ENCODE measurements at regions not wholly inside any gene's neighbourhood (a gene's known extent, or its start where the extent isn't known, plus 50 kb on each side); places are given as distances from the start of the nearest gene placed in this dataset.

- no peak for DNase-seq
- no peak for TF ChIP-seq CTCF (IDR thresholded peaks at IDR 0.05)
- no peaks in the 10 kb centered on the region for H3K36me3 ChIP-seq
- intact Hi-C loops (cut with DNase I; ENCODE audit: low total_unique reads): no loop called here
- no peak overlapping the region for H3K27ac ChIP-seq
- peaks cover 0 to 18% (median 8%) of the 10 kb centered on the region in 3 donors for H3K9me3 ChIP-seq
- H3K27me3 ChIP-seq: no peaks in the 10 kb centered on the region
- H3K4me1 ChIP-seq: no peaks in the 10 kb centered on the region
- H3K4me3 ChIP-seq: no peak overlapping the region
Measured at GRCh38 chr12:94025068-94025467, 123.3 kb upstream of the PLXNC1 start.

DNA sequence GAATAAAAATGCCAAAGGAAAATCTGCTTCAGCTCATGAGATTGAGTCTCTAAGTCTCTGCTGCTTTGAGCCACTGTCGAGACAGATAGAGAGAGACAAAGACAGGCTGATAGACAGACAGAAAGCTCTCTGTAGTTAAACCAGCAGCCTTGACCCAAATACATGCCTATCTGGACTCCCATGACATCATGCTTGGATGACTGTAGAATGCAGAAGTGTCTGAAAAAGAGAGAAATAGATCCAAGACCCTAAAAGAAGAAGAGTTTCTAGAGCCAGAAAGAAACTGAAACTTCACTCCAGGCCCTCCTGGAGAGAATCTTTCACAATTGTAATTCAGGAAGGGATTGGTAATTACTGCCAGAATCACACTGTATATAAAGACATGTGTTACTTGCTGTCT is 122.6 kb upstream of the PLXNC1 start:
- Histone ChIP-seq H3K27me3 (no peaks in the 10 kb centered on the region), H3K4me1 (no peaks in the 10 kb centered on the region), H3K4me3 (no peak overlapping the region), H3K9me3 (peaks cover 0 to 18% (median 8%) of the 10 kb centered on the region in 3 donors), H3K27ac (no peak overlapping the region), H3K36me3 (no peaks in the 10 kb centered on the region)
- DNase-seq: no peak
- no peak for TF ChIP-seq CTCF (IDR thresholded peaks at IDR 0.05)
- intact Hi-C loops (cut with DNase I; ENCODE audit: low total_unique reads): no loop called here

- no peaks in the 10 kb centered on the region for H3K27me3 ChIP-seq
- no peak for DNase-seq
- no peak for TF ChIP-seq CTCF (IDR thresholded peaks at IDR 0.05)
- intact Hi-C loops (cut with DNase I; ENCODE audit: low total_unique reads): no loop called here
- H3K27ac ChIP-seq: no peak overlapping the region
- H3K4me3 ChIP-seq: no peak overlapping the region
- H3K36me3 ChIP-seq: no peaks in the 10 kb centered on the region
- H3K4me1 ChIP-seq: no peaks in the 10 kb centered on the region
- H3K9me3 ChIP-seq: peaks cover 0 to 18% (median 8%) of the 10 kb centered on the region in 3 donors
Measured at GRCh38 chr12:94026596-94026995, 121.8 kb upstream of the PLXNC1 start.

DNA sequence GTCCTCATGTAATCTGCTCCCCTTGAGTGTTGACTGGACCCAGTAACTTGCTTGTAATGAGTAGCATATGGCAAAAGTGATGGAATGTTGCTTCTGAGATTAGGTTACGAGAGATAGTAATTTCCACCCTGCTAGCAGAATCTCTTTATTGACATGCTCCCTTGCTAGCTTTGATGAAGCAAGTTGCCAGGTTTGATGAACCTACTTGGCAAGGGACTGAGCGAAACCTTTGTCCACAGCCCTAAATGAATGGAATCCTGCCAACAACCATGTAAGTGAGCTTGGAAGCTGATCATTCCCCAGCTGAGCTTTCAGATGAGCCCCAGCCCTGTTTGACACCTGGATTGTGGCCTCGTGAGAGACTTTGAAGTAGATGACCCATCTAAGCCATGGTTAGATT is 120.8 kb upstream of the PLXNC1 start:
- intact Hi-C loops (cut with DNase I; ENCODE audit: low total_unique reads): no loop called here
- Histone ChIP-seq H3K36me3 (no peaks in the 10 kb centered on the region), H3K4me3 (no peak overlapping the region), H3K4me1 (no peaks in the 10 kb centered on the region), H3K27ac (no peak overlapping the region), H3K9me3 (peaks cover 0 to 18% (median 8%) of the 10 kb centered on the region in 3 donors), H3K27me3 (no peaks in the 10 kb centered on the region)
- TF ChIP-seq CTCF (IDR thresholded peaks at IDR 0.05): no peak
- DNase-seq: no peak

DNA sequence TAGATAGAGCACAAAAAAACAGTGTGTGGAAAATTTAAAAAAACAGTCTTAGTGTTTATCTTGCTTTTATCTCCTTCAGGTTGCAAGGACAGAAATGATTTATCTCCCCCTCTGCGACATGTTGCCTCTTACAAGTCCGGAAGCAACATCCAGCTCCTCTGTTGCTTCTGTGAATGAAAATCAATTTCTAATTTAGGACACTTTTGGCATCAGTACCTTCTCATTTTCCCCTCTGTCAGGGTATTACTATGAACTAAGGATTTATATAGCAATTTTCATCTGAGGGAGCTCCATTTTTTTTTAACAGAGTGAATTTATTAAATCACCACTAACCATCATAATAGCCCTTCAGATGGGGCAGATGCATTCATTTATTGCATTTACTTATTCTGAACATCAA is 116.6 kb upstream of the PLXNC1 start:
- Histone ChIP-seq H3K9me3 (peaks cover 0 to 7% (median 0%) of the 10 kb centered on the region in 3 donors), H3K27me3 (no peaks in the 10 kb centered on the region), H3K4me1 (no peaks in the 10 kb centered on the region), H3K27ac (no peak overlapping the region), H3K36me3 (no peaks in the 10 kb centered on the region), H3K4me3 (no peak overlapping the region)
- intact Hi-C loops (cut with DNase I; ENCODE audit: low total_unique reads): no loop called here
- DNase-seq: no peak
- TF ChIP-seq CTCF (IDR thresholded peaks at IDR 0.05): no peak

DNA sequence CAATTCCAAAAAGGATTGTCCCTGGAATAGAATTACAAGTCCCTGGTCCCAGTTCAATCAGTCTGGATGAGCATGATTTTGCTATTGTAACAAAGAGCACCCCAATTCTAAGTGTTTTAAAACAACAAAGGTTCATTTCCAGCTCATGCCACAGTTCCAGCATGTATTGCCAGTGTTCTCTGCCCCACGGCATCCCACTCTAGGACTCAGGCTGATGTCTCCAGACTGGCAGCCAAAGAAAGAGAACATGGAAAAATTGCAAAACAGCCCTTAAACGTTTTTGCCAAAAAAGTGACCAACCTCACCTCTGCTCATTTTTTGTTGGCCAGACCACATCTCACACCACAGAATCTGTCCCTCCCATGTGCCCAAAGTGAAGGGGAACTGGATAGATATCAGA is 116.0 kb upstream of the PLXNC1 start:
- no peaks in the 10 kb centered on the region for H3K36me3 ChIP-seq
- no peaks in the 10 kb centered on the region for H3K27me3 ChIP-seq
- H3K9me3 ChIP-seq: peaks cover 0 to 7% (median 0%) of the 10 kb centered on the region in 3 donors
- intact Hi-C loops (cut with DNase I; ENCODE audit: low total_unique reads): no loop called here
- H3K4me1 ChIP-seq: no peaks in the 10 kb centered on the region
- H3K4me3 ChIP-seq: no peak overlapping the region
- H3K27ac ChIP-seq: no peak overlapping the region
- DNase-seq: no peak
- no peak for TF ChIP-seq CTCF (IDR thresholded peaks at IDR 0.05)
